Lower lobe of right lung (tissue), 2 donors: ENCODE measurements at regions not wholly inside any gene's neighbourhood (a gene's known extent, or its start where the extent isn't known, plus 50 kb on each side); places are given as distances from the start of the nearest gene placed in this dataset.
"Not testable (repeated sequence)": the region's sequence is repeated elsewhere in the genome, so short reads cannot be mapped to it uniquely, and the experiment has no call there.

Experiments used
- ATAC-seq, 2 donors: fragments of 200-7000 bp; cut with Tn5 transposase; one replicate each; pipeline ENCODE4 v1.9.1; 2020 to 2022; ENCODE audit warnings: mild to moderate bottlenecking in 2 of 2, moderate library complexity in 2 of 2
- DNase-seq: peaks from one replicate; pipeline ENCODE4 v3.0.0-alpha.2; 2020
- H3K27ac ChIP-seq: fragments of 200-600 bp; one replicate; pipeline ENCODE4 v1.8.0; 2022
- H3K27me3 ChIP-seq: fragments of 200-600 bp; one replicate; pipeline ENCODE4 v1.8.0; 2022; ENCODE audit warnings: low read depth
- H3K36me3 ChIP-seq: fragments of 200-600 bp; one replicate; pipeline ENCODE4 v1.8.0; 2022; ENCODE audit warnings: mild to moderate bottlenecking
- H3K4me1 ChIP-seq: fragments of 200-600 bp; one replicate; pipeline ENCODE4 v1.8.0; 2022
- H3K4me3 ChIP-seq: fragments of 200-600 bp; one replicate; pipeline ENCODE4 v1.8.0; 2022; ENCODE audit warnings: mild to moderate bottlenecking
- H3K9me3 ChIP-seq: fragments of 200-600 bp; one replicate; pipeline ENCODE4 v1.8.0; 2022
- CTCF ChIP-seq: fragments of 200-600 bp; IDR thresholded peaks from one replicate; pipeline ENCODE4 v1.8.0; 2022; ENCODE audit warnings: antibody characterized with exemption, mild to moderate bottlenecking
- intact Hi-C: fragments of 100-400 bp; cut with DNase I; formaldehyde crosslinking; loops from one replicate; pipeline ENCODE4 v1.11.0; 2022
- donor health status: DM: no; HTN: yes; CAD: no; lungs with severe emphysema.

- Histone ChIP-seq H3K4me1 (no peaks in the 10 kb centered on the region), H3K4me3 (no peak overlapping the region), H3K9me3 (no peaks in the 10 kb centered on the region), H3K27me3 (no peaks in the 10 kb centered on the region), H3K36me3 (no peaks in the 10 kb centered on the region), H3K27ac (no peak overlapping the region)
- intact Hi-C loops, result no loop called here
- no peak for ATAC-seq
- no peak for TF ChIP-seq CTCF
- no peak for DNase-seq
Measured at GRCh38 chr13:80499536-80500290, 158.8 kb upstream of the SPRY2 start.

GRCh38 chr13:80498433-80498832 lies 157.5 kb upstream of the SPRY2 start:
- H3K27me3 ChIP-seq, result no peaks in the 10 kb centered on the region
- H3K36me3 ChIP-seq, result no peaks in the 10 kb centered on the region
- H3K27ac ChIP-seq, result no peak overlapping the region
- H3K4me1 ChIP-seq, result no peaks in the 10 kb centered on the region
- ATAC-seq (no peak), DNase-seq (no peak)
- H3K9me3 ChIP-seq, result no peaks in the 10 kb centered on the region
- H3K4me3 ChIP-seq, result no peak overlapping the region
- intact Hi-C loops, result no loop called here
- no peak for TF ChIP-seq CTCF

GRCh38 chr13:80497978-80498377 lies 157.1 kb upstream of the SPRY2 start:
- no peak for DNase-seq
- ATAC-seq, result no peak
- intact Hi-C loops, result no loop called here

DNA sequence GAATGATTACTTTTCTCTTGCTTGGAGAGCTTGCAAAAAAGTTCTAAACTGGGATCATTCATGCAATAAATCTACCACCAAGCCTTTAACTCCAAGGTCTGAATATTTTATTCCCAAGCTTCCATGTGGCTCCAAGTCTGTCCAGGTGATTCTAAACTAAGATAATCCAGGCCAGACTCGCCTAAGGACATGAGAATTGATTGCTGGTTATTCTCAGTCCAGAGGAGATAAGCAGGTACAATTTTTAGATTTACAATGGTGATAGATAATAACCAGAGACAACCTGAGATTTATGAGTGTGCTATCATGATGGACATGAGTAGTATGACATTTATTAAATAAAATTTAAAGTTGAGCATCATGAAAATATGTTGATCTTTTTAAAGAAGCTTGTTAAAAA lies 156.5 kb upstream of the SPRY2 start:
- H3K27ac ChIP-seq, result no peak overlapping the region
- no peak for ATAC-seq
- no peak for TF ChIP-seq CTCF
- H3K4me1 ChIP-seq, result no peaks in the 10 kb centered on the region
- DNase-seq, result no peak
- H3K36me3 ChIP-seq, result no peaks in the 10 kb centered on the region
- no peaks in the 10 kb centered on the region for H3K9me3 ChIP-seq
- H3K27me3 ChIP-seq, result no peaks in the 10 kb centered on the region
- intact Hi-C loops, result no loop called here
- H3K4me3 ChIP-seq, result no peak overlapping the region

More at GRCh38 chr13:80497978-80498377, 157.1 kb upstream of the SPRY2 start:
- Histone ChIP-seq H3K4me1 (no peaks in the 10 kb centered on the region), H3K27ac (no peak overlapping the region), H3K4me3 (no peak overlapping the region), H3K9me3 (no peaks in the 10 kb centered on the region), H3K27me3 (no peaks in the 10 kb centered on the region), H3K36me3 (no peaks in the 10 kb centered on the region)
- no peak for TF ChIP-seq CTCF

GRCh38 chr13:80496721-80497397 lies 155.9 kb upstream of the SPRY2 start:
- H3K27ac ChIP-seq, result no peak overlapping the region
- no peaks in the 10 kb centered on the region for H3K9me3 ChIP-seq
- no peaks in the 10 kb centered on the region for H3K27me3 ChIP-seq
- no peaks in the 10 kb centered on the region for H3K4me1 ChIP-seq
- no peaks in the 10 kb centered on the region for H3K36me3 ChIP-seq
- no peak overlapping the region for H3K4me3 ChIP-seq
- DNase-seq (no peak), ATAC-seq (no peak)
- no peak for TF ChIP-seq CTCF
- intact Hi-C loops, result no loop called here

GRCh38 chr13:80490491-80490943 lies 149.6 kb upstream of the SPRY2 start:
- ATAC-seq, H3K27me3 ChIP-seq, H3K36me3 ChIP-seq, H3K9me3 ChIP-seq, intact Hi-C loops, H3K4me3 ChIP-seq, DNase-seq, H3K4me1 ChIP-seq, H3K27ac ChIP-seq: not testable (repeated sequence)
